ENCODE measurements at regions not wholly inside any gene's neighbourhood (a gene's known extent, or its start where the extent isn't known, plus 50 kb on each side); places are given as distances from the start of the nearest gene placed in this dataset.
A peak's percentile ranks its signal among the peaks of the same experiment; 100 is the strongest.

GRCh38 chr7:156169474-156170370 lies 357.5 kb upstream of the SHH start:
- no peak for DNase-seq

DNA sequence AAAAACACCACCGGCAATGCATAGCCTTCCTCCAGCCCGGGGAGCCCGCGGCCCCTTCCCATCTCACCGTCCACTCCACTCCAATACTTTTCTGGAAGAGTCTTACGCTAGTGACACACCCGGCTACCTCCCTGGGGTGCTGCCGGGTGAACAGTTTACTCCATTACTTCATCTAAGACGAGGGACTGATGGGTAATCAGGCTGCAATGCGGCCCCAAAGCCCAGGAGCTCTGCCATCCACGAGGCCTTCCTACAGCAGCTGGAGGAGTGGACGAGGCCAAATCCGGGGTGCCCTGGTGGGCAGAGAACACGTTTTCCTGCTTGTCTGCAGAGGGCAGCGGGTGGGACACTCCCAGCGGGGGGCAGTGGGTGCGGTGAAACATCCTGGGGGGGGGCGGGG lies 356.2 kb upstream of the SHH start:
- DNase-seq: no peak

- no peak for DNase-seq
Measured at GRCh38 chr7:156167987-156168386, 355.7 kb upstream of the SHH start.

- DNase-seq: no peak
Measured at GRCh38 chr7:156167417-156167807, 355.1 kb upstream of the SHH start.

GRCh38 chr7:156166692-156167416 lies 354.6 kb upstream of the SHH start:
- DNase-seq: no peak

- DNase-seq: no peak
Measured at GRCh38 chr7:156163747-156164146, 351.5 kb upstream of the SHH start.

DNA sequence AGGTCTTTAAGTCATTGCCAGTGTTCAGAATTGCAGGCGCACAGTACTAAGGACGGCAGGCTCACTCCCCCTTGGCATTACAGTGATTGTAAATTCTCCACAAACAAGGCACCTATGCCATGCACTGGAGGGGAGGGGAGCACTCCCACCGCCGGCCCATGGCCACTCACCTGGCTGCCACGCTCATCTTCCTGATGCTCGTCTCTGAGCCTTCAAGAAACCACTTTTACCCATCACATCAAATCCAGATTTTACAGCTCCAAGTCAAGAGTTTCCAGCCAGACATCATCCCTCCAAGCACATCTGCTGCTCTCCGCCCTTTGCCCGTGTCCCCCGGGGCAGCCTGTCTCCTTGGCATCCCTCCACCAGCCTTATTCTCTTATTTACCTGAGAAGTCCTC lies 350.2 kb upstream of the SHH start:
- no peak for DNase-seq

DNA sequence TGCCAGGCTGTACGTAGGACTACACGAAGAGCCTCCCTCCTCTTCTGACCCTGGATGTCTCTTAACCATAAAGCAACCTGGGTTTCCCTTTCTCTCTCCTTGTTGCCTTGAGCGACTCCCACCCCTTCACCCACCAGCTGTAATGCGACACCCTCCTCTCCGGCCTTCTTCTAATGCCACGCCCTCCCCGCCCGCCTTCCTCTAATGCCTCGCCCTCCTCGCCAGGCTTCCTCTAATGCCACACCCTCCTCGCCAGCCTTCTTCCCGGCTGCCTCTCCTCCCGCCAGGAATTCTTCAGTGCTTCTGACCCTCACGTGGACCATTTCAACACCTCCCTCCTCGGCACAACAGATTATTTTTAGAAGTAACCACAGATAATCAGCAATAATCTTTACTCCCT lies 348.5 kb upstream of the SHH start:
- peak; percentile 12 for DNase-seq

- DNase-seq: no peak
Measured at GRCh38 chr7:156158693-156159092, 346.4 kb upstream of the SHH start.

- DNase-seq: no peak
Measured at GRCh38 chr7:156158213-156158612, 345.9 kb upstream of the SHH start.

- no peak for DNase-seq
Measured at GRCh38 chr7:156157409-156158012, 345.2 kb upstream of the SHH start.

- no peak for DNase-seq
Measured at GRCh38 chr7:156156734-156157408, 344.6 kb upstream of the SHH start.

DNA sequence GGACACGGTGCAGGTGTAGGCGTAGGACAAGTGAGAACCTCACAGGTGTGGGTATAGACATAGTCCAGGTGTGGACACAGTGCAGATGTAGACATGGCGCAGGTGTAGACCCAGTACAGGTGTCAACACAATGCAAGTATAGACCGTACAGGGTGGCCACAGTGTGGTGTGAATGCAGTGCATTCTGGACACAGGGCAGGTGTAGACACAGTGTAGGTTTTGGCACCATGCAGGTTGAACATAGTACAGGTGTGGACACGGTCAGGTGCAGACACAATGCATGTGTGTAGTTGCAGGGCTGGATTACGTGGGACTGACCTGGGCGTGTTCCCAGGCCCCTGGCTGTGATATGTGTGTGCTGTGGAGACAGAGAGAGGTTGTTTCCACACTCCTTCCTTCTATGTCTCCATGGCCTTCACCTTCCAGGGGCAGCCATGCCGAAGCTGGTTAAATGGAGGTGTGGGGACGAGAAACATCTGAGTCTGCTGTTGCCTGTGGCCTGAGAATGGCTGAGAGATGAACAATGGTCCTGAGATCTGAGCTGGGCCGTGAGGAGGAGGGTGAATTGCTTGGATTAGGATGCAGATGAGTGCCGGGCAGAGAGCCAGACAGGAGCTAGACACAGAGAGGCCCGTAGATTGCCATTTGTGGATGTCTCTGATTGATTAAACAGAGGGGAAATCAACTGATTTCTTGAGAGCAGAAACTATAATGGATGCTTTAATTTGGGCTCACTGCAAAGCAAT lies 343.9 kb upstream of the SHH start:
- no peak for DNase-seq

DNA sequence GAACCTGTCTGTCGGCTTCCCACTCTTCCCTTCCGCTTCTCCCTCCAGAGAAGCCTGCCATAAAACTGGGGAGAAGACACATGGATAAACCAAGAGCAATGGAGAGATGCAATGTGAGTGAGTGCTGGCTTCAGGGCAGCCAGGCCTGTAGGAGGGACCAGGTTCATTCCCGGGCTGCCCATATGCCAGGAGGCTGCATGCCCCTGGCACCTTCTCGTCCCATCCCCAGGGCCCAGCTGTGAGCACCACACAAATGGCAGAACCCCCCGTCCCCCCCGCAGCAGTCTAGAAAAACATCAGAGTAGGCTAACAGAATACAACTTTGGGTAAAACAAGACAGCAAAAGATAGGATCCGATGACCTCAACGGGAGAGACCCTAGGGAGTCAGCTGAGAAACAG lies 341.3 kb upstream of the SHH start:
- no peak for DNase-seq

- DNase-seq: no peak
Measured at GRCh38 chr7:156152390-156152789, 340.1 kb upstream of the SHH start.

GRCh38 chr7:156151658-156152057 lies 339.4 kb upstream of the SHH start:
- no peak for DNase-seq

DNA sequence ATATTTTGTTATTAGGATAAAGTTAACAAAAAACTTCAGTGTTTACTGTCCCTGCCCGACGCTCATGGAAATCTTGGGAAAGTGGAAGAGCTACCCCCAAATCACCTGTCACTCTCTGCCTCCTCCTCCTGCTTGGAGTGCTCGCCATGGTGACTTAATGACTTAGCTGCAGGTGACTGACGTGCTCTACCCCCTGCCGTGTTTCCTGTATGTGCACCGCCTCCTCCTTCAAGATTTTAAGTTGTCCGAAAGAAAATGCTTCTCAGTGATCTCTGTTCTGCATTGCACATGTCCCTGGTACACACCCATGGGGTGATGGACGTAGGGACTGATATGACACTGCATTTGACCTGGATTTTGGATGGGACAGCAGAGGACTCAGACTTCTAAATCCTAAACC lies 338.8 kb upstream of the SHH start:
- no peak for DNase-seq

GRCh38 chr7:156148995-156149394 lies 336.7 kb upstream of the SHH start:
- no peak for DNase-seq

GRCh38 chr7:156148547-156148946 lies 336.3 kb upstream of the SHH start:
- DNase-seq: no peak

GRCh38 chr7:156147756-156148504 lies 335.7 kb upstream of the SHH start:
- no peak for DNase-seq

- DNase-seq: no peak
Measured at GRCh38 chr7:156147104-156147503, 334.8 kb upstream of the SHH start.

DNA sequence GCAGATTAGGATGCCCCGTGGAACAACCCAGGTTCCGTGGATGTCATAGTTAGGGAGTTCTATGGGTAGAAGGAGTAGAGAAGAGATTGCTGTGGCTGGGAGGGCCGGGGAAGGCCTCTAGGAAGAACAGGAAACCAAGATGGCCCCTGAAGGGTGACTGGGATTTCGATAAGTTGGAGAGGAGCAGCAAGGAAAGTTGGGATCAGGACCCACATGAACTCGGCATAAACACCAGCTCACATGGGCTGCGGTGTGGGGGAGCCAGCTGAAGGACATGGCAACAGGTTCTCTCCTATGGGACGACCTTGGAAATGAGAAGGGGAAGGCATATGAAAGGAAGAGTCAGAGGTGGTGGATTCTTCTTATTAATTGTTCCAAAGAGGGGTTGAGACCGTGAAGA lies 333.7 kb upstream of the SHH start:
- DNase-seq: no peak

Measured in NCI-H2029 (cell line).